ENCODE measurements at regions not wholly inside any gene's neighbourhood (a gene's known extent, or its start where the extent isn't known, plus 50 kb on each side); places are given as distances from the start of the nearest gene placed in this dataset.
A peak's percentile ranks its signal among the peaks of the same experiment; 100 is the strongest.

DNA sequence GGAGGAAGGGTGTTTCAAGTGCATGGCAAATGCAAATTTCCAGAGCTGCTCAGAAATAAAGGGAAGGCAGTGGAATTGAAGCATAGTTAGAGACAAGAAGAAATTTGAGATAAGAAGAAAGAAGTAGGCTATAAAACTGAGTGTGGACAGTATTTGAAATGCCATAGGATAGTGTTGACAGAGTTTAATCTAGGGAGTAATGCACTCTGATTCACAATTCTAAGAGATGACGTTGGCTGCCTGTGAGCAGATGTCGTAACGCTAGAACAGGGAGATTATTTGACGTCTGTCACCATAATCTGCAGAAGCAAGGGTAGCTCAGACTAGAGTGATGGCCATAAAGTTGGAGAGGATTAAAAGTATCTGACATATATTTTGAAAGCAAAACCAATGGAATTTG lies 389.9 kb upstream of the KIRREL3 start:
- H3K4me3 ChIP-seq (ENCODE audit: low read depth in 2 of 2, low read length in 1 of 2): no peak overlapping the region
- CTCF ChIA-PET: interaction anchor here (2.3 kb wide), 1 partner anchor 13 kb away, joined by 6 read pairs; no protein-coding TSS in a partner anchor
- no peak overlapping the region for H3K27ac ChIP-seq (ENCODE audit: low read depth in 2 of 2, low read length in 1 of 2)
- no peak overlapping the region for H3K9ac ChIP-seq
- H3K4me2 ChIP-seq: no peak overlapping the region
- H2AFZ ChIP-seq (ENCODE audit: low read depth): no peak overlapping the region
- peaks cover 0 to 3% of the 10 kb centered on the region in 2 experiments; a peak in 2 of 4 replicates for H3K4me1 ChIP-seq (ENCODE audit: control insufficient read depth in 1 of 2, insufficient read depth in 2 of 2, low read depth in 1 of 2, low read length in 1 of 2)
- H3K36me3 ChIP-seq (replicated peaks in 1 of 2; ENCODE audit: control insufficient read depth in 1 of 2, insufficient read depth in 2 of 2, low read length in 1 of 2): no peaks in the 10 kb centered on the region
- no peaks in the 10 kb centered on the region for H3F3A ChIP-seq (replicated peaks; ENCODE audit: insufficient read depth)
- no peak for DNase-seq
- H3K9me3 ChIP-seq: no peaks in the 10 kb centered on the region
- TF ChIP-seq CHD2 (IDR thresholded peaks at IDR 0.05; ENCODE audit: low read length, partially characterized antibody): no peak
- TF ChIP-seq CTCF (IDR thresholded peaks at IDR 0.05): no peak
- TF ChIP-seq RFX5 (IDR thresholded peaks at IDR 0.05; ENCODE audit: low read length): no peak
- TF ChIP-seq EP300 (IDR thresholded peaks at IDR 0.05; ENCODE audit: borderline replicate concordance in 1 of 2, low read depth in 1 of 2, low read length in 1 of 2): no peak
- no peak for TF ChIP-seq TCF12 (IDR thresholded peaks at IDR 0.05)
- no peak for TF ChIP-seq MEF2A (IDR thresholded peaks at IDR 0.05; ENCODE audit: borderline replicate concordance, low read depth)
- TF ChIP-seq, protein P1, sequence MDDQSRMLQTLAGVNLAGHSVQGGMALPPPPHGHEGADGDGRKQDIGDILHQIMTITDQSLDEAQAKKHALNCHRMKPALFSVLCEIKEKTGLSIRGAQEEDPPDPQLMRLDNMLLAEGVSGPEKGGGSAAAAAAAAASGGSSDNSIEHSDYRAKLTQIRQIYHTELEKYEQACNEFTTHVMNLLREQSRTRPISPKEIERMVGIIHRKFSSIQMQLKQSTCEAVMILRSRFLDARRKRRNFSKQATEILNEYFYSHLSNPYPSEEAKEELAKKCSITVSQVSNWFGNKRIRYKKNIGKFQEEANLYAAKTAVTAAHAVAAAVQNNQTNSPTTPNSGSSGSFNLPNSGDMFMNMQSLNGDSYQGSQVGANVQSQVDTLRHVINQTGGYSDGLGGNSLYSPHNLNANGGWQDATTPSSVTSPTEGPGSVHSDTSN (IDR thresholded peaks at IDR 0.05): no peak
- TF ChIP-seq RAD21 (IDR thresholded peaks at IDR 0.05; ENCODE audit: low read length): no peak
- no peak for TF ChIP-seq GABPA (IDR thresholded peaks at IDR 0.05; ENCODE audit: low read depth)
- TF ChIP-seq MXI1 (IDR thresholded peaks at IDR 0.05; ENCODE audit: low read depth, low read length): no peak
- TF ChIP-seq ELF1 (IDR thresholded peaks at IDR 0.05): no peak
- TF ChIP-seq IRF3 (IDR thresholded peaks at IDR 0.05; ENCODE audit: low read depth, low read length): no peak
- no peaks in the 10 kb centered on the region for H4K20me1 ChIP-seq (ENCODE audit: insufficient read depth)
- POLR2A ChIA-PET: no interaction called here
- H3K9me2 ChIP-seq: no peaks in the 10 kb centered on the region
- no peaks in the 10 kb centered on the region for H3K27me3 ChIP-seq (ENCODE audit: insufficient read depth)
- 28% methylated on average over 4 of the region's 4 CpGs for WGBS (ENCODE audit: low lambda C conversion rate)
- no peaks in the 10 kb centered on the region for H3K79me2 ChIP-seq (ENCODE audit: insufficient read depth)

GRCh38 chr11:127385071-127385470 lies 384.5 kb upstream of the KIRREL3 start:
- H3K27me3 ChIP-seq (ENCODE audit: insufficient read depth): no peaks in the 10 kb centered on the region
- no peaks in the 10 kb centered on the region for H3K36me3 ChIP-seq (replicated peaks in 1 of 2; ENCODE audit: control insufficient read depth in 1 of 2, insufficient read depth in 2 of 2, low read length in 1 of 2)
- peak; percentile 67 for DNase-seq
- H3K9me2 ChIP-seq: no peaks in the 10 kb centered on the region
- no peaks in the 10 kb centered on the region for H3K79me2 ChIP-seq (ENCODE audit: insufficient read depth)
- H3K4me2 ChIP-seq: no peak overlapping the region
- no peak overlapping the region for H2AFZ ChIP-seq (ENCODE audit: low read depth)
- 2% methylated on average over 10 of the region's 10 CpGs for WGBS (ENCODE audit: low lambda C conversion rate)
- POLR2A ChIA-PET: no interaction called here
- H3K27ac ChIP-seq (ENCODE audit: low read depth in 2 of 2, low read length in 1 of 2): peak overlapping the region in 1 of 2 experiments; percentile 60; a peak in 1 of 4 replicates
- no peaks in the 10 kb centered on the region for H4K20me1 ChIP-seq (ENCODE audit: insufficient read depth)
- no peaks in the 10 kb centered on the region for H3K9me3 ChIP-seq
- CTCF ChIA-PET: interaction anchor here (0.5 kb wide), 1 partner anchor 137 kb away, joined by 3 read pairs; no protein-coding TSS in a partner anchor
- peaks cover 0 to 14% of the 10 kb centered on the region in 2 experiments; a peak in 2 of 4 replicates for H3K4me1 ChIP-seq (ENCODE audit: control insufficient read depth in 1 of 2, insufficient read depth in 2 of 2, low read depth in 1 of 2, low read length in 1 of 2)
- no peak overlapping the region for H3K4me3 ChIP-seq (ENCODE audit: low read depth in 2 of 2, low read length in 1 of 2)
- no peak overlapping the region for H3K9ac ChIP-seq
- H3F3A ChIP-seq (replicated peaks; ENCODE audit: insufficient read depth): no peaks in the 10 kb centered on the region
- TF ChIP-seq GATA2 (CRISPR knock-in tag; IDR thresholded peaks at IDR 0.05): peak; percentile 99
- TF ChIP-seq EZH2phosphoT487 (IDR thresholded peaks at IDR 0.05; ENCODE audit: borderline replicate concordance, low read depth): no peak
- no peak for TF ChIP-seq SMC3 (IDR thresholded peaks at IDR 0.05; ENCODE audit: low read depth, low read length)
- TF ChIP-seq, protein P1 (IDR thresholded peaks at IDR 0.05): no peak
- TF ChIP-seq EP300 (IDR thresholded peaks at IDR 0.05; ENCODE audit: borderline replicate concordance in 1 of 2, low read depth in 1 of 2, low read length in 1 of 2): peak in 1 of 2 experiments; percentile 91; a peak in 2 of 4 replicates
- no peak for TF ChIP-seq RFX5 (IDR thresholded peaks at IDR 0.05; ENCODE audit: low read length)
- no peak for TF ChIP-seq SIN3A (IDR thresholded peaks at IDR 0.05; ENCODE audit: borderline replicate concordance, low read depth, low read length)
- no peak for TF ChIP-seq FOXM1 (IDR thresholded peaks at IDR 0.05; ENCODE audit: low read depth)
- TF ChIP-seq TCF12 (IDR thresholded peaks at IDR 0.05): peak; percentile 32
- TF ChIP-seq NRF1 (IDR thresholded peaks at IDR 0.05; ENCODE audit: low read depth, low read length): no peak
- no peak for TF ChIP-seq CTCF (IDR thresholded peaks at IDR 0.05)
- TF ChIP-seq POLR2AphosphoS5 (IDR thresholded peaks at IDR 0.05; ENCODE audit: low read depth, low read length): no peak

Data from SK-N-SH (cell line).